ENCODE measurements at regions not wholly inside any gene's neighbourhood (a gene's known extent, or its start where the extent isn't known, plus 50 kb on each side); places are given as distances from the start of the nearest gene placed in this dataset.
"Not testable (repeated sequence)": the region's sequence is repeated elsewhere in the genome, so short reads cannot be mapped to it uniquely, and the experiment has no call there.

DNA sequence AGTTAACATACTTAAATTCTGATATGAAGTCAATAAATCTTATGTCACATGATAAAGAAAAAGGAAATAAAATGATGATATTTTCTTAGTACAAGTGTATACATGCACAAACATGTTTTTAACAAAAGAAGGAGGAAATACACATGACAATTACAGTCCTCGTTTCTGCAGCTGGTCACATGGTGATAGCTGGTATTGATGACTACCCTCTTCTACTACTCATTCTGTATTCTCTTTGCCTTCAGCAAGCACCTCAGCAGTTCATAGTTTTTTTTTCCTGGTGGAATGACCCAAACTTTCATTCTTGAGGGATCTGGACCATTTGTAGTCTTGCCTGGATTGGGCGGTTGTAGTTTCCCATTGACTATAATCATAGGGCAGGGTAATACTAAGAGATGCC is 64.4 kb upstream of the CFAP126 start:
- TF ChIP-seq, protein P1, sequence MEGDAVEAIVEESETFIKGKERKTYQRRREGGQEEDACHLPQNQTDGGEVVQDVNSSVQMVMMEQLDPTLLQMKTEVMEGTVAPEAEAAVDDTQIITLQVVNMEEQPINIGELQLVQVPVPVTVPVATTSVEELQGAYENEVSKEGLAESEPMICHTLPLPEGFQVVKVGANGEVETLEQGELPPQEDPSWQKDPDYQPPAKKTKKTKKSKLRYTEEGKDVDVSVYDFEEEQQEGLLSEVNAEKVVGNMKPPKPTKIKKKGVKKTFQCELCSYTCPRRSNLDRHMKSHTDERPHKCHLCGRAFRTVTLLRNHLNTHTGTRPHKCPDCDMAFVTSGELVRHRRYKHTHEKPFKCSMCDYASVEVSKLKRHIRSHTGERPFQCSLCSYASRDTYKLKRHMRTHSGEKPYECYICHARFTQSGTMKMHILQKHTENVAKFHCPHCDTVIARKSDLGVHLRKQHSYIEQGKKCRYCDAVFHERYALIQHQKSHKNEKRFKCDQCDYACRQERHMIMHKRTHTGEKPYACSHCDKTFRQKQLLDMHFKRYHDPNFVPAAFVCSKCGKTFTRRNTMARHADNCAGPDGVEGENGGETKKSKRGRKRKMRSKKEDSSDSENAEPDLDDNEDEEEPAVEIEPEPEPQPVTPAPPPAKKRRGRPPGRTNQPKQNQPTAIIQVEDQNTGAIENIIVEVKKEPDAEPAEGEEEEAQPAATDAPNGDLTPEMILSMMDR (IDR thresholded peaks at IDR 0.05; ENCODE audit: low read depth, low read length, missing control alignments): no peak
- no peak for DNase-seq (ENCODE audit: low read depth)
- no peak overlapping the region for H3K4me3 ChIP-seq (ENCODE audit: low read depth, low read length)

DNA sequence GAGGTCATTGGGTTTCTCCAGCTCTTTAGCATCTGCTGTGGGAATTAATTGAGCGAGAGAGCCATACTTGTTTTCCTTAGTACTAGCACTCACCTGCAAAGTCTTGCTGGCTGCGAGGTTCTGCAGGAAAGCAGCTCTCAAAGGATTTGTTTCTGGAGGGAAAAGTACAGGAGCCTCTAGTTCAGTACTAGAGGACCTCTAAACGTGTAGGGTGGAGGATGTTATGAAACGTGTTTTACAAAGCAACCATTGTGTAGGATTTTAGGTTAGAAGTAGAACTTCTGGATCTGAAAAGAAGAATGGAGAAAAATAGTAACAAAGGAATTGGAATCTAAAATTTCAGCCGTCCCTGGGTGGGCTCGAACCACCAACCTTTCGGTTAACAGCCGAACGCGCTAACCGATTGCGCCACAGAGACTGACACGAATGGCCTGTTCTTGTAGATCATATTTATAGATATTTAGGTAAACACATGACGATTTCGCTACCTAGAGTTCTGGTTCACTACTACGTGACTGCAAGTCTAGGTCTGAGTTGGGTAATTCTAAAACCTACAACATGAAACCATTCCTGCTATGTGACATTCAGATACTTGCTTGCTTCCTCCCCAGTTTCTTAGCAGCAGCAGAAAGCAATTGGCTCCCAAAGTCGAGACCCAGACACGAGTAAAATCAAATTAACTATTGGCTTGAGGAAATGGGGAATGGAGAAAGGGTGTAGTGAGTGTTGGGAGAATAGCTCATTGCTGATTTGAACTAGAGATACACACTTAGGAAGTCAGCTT is 60.2 kb upstream of the CFAP126 start:
- DNase-seq (ENCODE audit: low read depth): no peak
- TF ChIP-seq, protein P1 (IDR thresholded peaks at IDR 0.05; ENCODE audit: low read depth, low read length, missing control alignments): no peak
- H3K4me3 ChIP-seq (ENCODE audit: low read depth, low read length): peak overlapping the region; percentile 39

DNA sequence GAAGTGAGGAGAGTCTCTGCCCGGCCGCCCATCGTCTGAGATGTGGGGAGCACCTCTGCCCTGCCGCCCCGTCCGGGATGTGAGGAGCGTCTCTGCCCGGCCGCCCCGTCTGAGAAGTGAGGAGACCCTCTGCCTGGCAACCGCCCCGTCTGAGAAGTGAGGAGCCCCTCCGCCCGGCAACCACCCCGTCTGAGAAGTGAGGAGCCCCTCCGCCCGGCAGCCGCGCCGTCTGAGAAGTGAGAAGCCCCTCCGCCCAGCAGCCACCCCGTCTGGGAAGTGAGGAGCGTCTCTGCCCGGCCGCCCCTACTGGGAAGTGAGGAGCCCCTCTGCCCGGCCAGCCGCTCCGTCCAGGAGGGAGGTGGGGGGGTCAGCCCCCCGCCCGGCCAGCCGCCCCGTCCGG is 55.2 kb upstream of the CFAP126 start:
- not testable (repeated sequence) for H3K4me3 ChIP-seq (ENCODE audit: low read depth, low read length); DNase-seq (ENCODE audit: low read depth)

DNA sequence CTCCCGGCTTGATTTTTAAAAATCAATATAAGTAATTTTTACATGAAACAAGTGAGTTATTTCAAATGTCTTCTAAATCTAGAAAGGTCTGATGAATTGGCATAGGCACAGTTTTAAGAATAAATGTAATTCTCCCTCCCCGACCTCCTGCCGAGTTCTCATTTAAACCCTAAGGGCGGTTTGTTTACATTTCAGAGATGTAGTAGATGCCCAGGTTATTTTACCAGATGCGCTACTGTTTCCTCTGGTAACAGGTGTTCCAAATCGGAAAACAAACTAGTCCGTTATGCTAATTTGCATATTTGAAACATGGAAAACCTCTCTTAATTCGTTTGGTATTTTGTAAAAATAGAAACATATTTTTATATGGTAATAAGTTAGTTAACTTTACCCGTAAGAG is 53.8 kb upstream of the CFAP126 start:
- no peak for DNase-seq (ENCODE audit: low read depth)
- peak overlapping the region; percentile 47; the same call in 1 of the 2 replicates for H3K4me3 ChIP-seq (ENCODE audit: low read depth, low read length)
- TF ChIP-seq, protein P1 (IDR thresholded peaks at IDR 0.05; ENCODE audit: low read depth, low read length, missing control alignments): no peak

DNA sequence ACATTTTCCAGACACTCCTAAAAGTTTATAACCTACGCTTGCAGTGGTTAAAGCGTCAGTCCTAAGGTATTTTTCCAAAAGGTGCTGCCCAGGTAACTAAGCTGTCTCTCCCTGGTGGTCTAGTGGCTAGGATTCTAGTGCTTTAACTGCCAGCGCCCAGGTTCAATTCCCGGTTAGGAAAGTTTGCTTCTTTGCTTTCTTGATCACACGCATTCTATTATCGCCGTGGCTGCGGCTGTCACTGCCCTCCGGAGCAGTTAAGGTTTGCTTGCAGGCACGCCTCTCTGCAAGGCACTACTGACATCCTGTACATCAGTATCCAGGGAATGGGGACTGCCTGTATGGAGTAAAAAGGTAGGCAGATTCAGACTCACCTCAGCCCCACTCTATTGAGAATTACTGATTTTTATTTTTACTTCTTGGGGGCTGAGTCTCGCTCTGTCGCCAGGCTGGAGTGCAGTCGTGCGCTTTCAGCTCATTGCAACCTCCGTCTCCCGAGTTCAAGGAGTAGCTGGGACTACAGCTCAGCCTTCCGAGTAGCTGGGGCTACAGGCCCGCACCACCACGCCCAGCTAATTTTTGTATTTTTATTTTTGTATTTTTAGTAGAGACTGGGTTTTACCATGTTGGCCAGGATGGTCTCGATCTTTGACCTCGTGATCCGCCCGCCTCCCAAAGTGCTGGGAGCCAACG is 53.2 kb upstream of the CFAP126 start:
- H3K4me3 ChIP-seq (ENCODE audit: low read depth, low read length): no peak overlapping the region
- no peak for DNase-seq (ENCODE audit: low read depth)
- TF ChIP-seq, protein P1 (IDR thresholded peaks at IDR 0.05; ENCODE audit: low read depth, low read length, missing control alignments): no peak

DNA sequence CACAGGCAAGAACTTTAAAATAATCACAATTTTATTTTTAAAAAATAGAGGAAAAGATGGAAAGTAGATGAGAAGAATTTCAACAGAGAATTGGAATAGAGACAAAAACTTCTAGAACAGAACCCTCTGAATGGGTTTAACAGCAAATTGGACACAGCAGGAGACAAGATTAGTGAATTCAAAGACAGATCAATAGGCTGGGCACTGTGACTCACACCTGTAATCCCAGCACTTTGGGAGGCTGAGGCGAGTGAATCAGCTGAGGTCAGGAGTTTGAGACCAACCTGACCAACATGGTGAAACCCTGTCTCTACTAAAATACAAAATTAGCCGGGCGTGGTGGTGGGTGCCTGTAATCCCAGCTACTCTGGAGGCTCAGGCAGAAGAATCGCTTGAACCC is 49.9 kb upstream of the CFAP126 start:
- H3K4me3 ChIP-seq (ENCODE audit: low read depth, low read length); DNase-seq (ENCODE audit: low read depth): not testable (repeated sequence)

All from GM12864 (cell line).